Neural progenitor cell (in vitro differentiated cells): ENCODE measurements at regions not wholly inside any gene's neighbourhood (a gene's known extent, or its start where the extent isn't known, plus 50 kb on each side); places are given as distances from the start of the nearest gene placed in this dataset.

Experiments used
- DNase-seq: peaks from one replicate; pipeline ENCODE4 v3.0.0-alpha.2; 2016; ENCODE audit warnings: low spot score
- H2AFZ ChIP-seq: fragments of 200-600 bp; sonication (generic); replicated peaks from 2 replicates; pipeline ENCODE4 v1.6.1; 2016; ENCODE audit warnings: antibody characterized with exemption
- H3F3A ChIP-seq: fragments of 200-600 bp; sonication (generic); 2 replicates; pipeline ENCODE4 v1.6.1; 2016; ENCODE audit warnings: antibody characterized with exemption, low read depth
- H3K27ac ChIP-seq: fragments of 200-600 bp; sonication (generic); 2 replicates; pipeline ENCODE4 v1.5.1; 2016; ENCODE audit warnings: mild to moderate bottlenecking
- H3K27me3 ChIP-seq: fragments of 200-600 bp; sonication (generic); 2 replicates; pipeline ENCODE4 v1.6.1; 2016; ENCODE audit warnings: mild to moderate bottlenecking, moderate library complexity
- H3K36me3 ChIP-seq: fragments of 200-600 bp; sonication (generic); 2 replicates; pipeline ENCODE4 v1.5.1; 2016
- H3K4me1 ChIP-seq: fragments of 200-600 bp; sonication (generic); 2 replicates; pipeline ENCODE4 v1.6.1; 2016; ENCODE audit warnings: mixed run types
- H3K4me2 ChIP-seq: fragments of 200-600 bp; sonication (generic); 2 replicates; pipeline ENCODE4 v1.6.1; 2016
- H3K4me3 ChIP-seq: fragments of 200-600 bp; sonication (generic); 2 replicates; pipeline ENCODE4 v1.5.1; 2016
- H3K79me2 ChIP-seq: fragments of 200-600 bp; sonication (generic); 2 replicates; pipeline ENCODE4 v1.6.1; 2016; ENCODE audit warnings: low read depth
- H3K9ac ChIP-seq: fragments of 200-600 bp; sonication (generic); 2 replicates; pipeline ENCODE4 v1.6.1; 2016
- H3K9me3 ChIP-seq: fragments of 200-600 bp; sonication (generic); 2 replicates; pipeline ENCODE4 v1.5.1; 2016; ENCODE audit warnings: low read depth
- H4K20me1 ChIP-seq: fragments of 200-600 bp; sonication (generic); 2 replicates; pipeline ENCODE4 v1.6.1; 2016; ENCODE audit warnings: low read depth
- H3K27ac Mint-ChIP-seq: 3 replicates; pipeline ENCODE4 v1.8.0; 2021; ENCODE audit warnings: mixed read lengths
- H3K27me3 Mint-ChIP-seq: 2 replicates; pipeline ENCODE4 v1.8.0; 2022; ENCODE audit warnings: low read depth, mild to moderate bottlenecking, inconsistent platforms, moderate library complexity, mixed read lengths; ENCODE audit not compliant: insufficient read depth
- H3K36me3 Mint-ChIP-seq: 3 replicates; pipeline ENCODE4 v1.8.0; 2021; ENCODE audit warnings: mixed read lengths
- H3K4me1 Mint-ChIP-seq: 3 replicates; pipeline ENCODE4 v1.8.0; 2021; ENCODE audit warnings: mixed read lengths
- H3K4me3 Mint-ChIP-seq: 3 replicates; pipeline ENCODE4 v1.8.0; 2021; ENCODE audit warnings: mild to moderate bottlenecking, moderate library complexity, mixed read lengths
- H3K9me3 Mint-ChIP-seq: 3 replicates; pipeline ENCODE4 v1.8.0; 2020; ENCODE audit warnings: mixed read lengths
- CTCF ChIP-seq: fragments of 200-600 bp; sonication (generic); IDR thresholded peaks from 2 replicates; pipeline ENCODE4 v1.5.1; 2017; ENCODE audit warnings: antibody characterized with exemption, mild to moderate bottlenecking
- EZH2 ChIP-seq: fragments of 200-600 bp; sonication (generic); IDR thresholded peaks from 2 replicates; pipeline ENCODE4 v1.6.1; 2017; ENCODE audit warnings: antibody characterized with exemption, mild to moderate bottlenecking, moderate library complexity
- EZH2phosphoT487 ChIP-seq: fragments of 200-600 bp; sonication (generic); IDR thresholded peaks from 2 replicates; pipeline ENCODE4 v1.6.1; 2017; ENCODE audit warnings: antibody characterized with exemption

- Histone ChIP-seq H3K9ac (no peak overlapping the region), H3K36me3 (no peaks in the 10 kb centered on the region), H3K4me3 (no peak overlapping the region), H3K27me3 (no peaks in the 10 kb centered on the region), H3F3A (no peaks in the 10 kb centered on the region), H4K20me1 (no peaks in the 10 kb centered on the region), H3K27ac (no peak overlapping the region), H2AFZ (no peak overlapping the region), H3K4me1 (no peaks in the 10 kb centered on the region), H3K4me2 (no peak overlapping the region), H3K9me3 (no peaks in the 10 kb centered on the region), H3K79me2 (no peaks in the 10 kb centered on the region)
- no peak overlapping the region for H3K27ac Mint-ChIP-seq
- H3K9me3 Mint-ChIP-seq: no peaks in the 10 kb centered on the region
- H3K4me1 Mint-ChIP-seq: peaks cover 5% of the 10 kb centered on the region
- H3K36me3 Mint-ChIP-seq: no peaks in the 10 kb centered on the region
- TF ChIP-seq CTCF (no peak), EZH2 (no peak), EZH2phosphoT487 (no peak)
- no peak overlapping the region for H3K4me3 Mint-ChIP-seq
- DNase-seq: no peak
- H3K27me3 Mint-ChIP-seq: no peaks in the 10 kb centered on the region
Observed at GRCh38 chr16:56072096-56072495, 119.2 kb upstream of the GNAO1 start.

- no peak for TF ChIP-seq CTCF
- TF ChIP-seq EZH2phosphoT487: no peak
- no peak for TF ChIP-seq EZH2
- H3K36me3 Mint-ChIP-seq: no peaks in the 10 kb centered on the region
Observed at GRCh38 chr16:56068816-56069215, 122.5 kb upstream of the GNAO1 start.

GRCh38 chr16:56068314-56068713, 123.0 kb upstream of the GNAO1 start:
- no peak overlapping the region for H3K4me3 Mint-ChIP-seq
- Histone ChIP-seq H3K27me3 (no peaks in the 10 kb centered on the region), H3K9me3 (no peaks in the 10 kb centered on the region), H3F3A (no peaks in the 10 kb centered on the region), H3K79me2 (no peaks in the 10 kb centered on the region), H3K4me3 (no peak overlapping the region), H3K9ac (no peak overlapping the region), H3K36me3 (no peaks in the 10 kb centered on the region), H2AFZ (no peak overlapping the region), H3K4me2 (no peak overlapping the region), H4K20me1 (no peaks in the 10 kb centered on the region), H3K27ac (no peak overlapping the region), H3K4me1 (no peaks in the 10 kb centered on the region)
- H3K27ac Mint-ChIP-seq: no peak overlapping the region
- no peaks in the 10 kb centered on the region for H3K36me3 Mint-ChIP-seq
- no peaks in the 10 kb centered on the region for H3K27me3 Mint-ChIP-seq
- TF ChIP-seq CTCF: no peak
- no peak for TF ChIP-seq EZH2phosphoT487
- no peak for TF ChIP-seq EZH2
- H3K4me1 Mint-ChIP-seq: peaks cover 5% of the 10 kb centered on the region
- no peaks in the 10 kb centered on the region for H3K9me3 Mint-ChIP-seq
- DNase-seq: no peak

More at GRCh38 chr16:56068816-56069215, 122.5 kb upstream of the GNAO1 start:
- H3K9ac ChIP-seq: no peak overlapping the region
- no peaks in the 10 kb centered on the region for H3K27me3 Mint-ChIP-seq
- H3K4me1 ChIP-seq: no peaks in the 10 kb centered on the region
- no peak overlapping the region for H3K27ac Mint-ChIP-seq
- no peaks in the 10 kb centered on the region for H3K9me3 Mint-ChIP-seq
- H3K79me2 ChIP-seq: no peaks in the 10 kb centered on the region
- peaks cover 8% of the 10 kb centered on the region for H3K4me1 Mint-ChIP-seq
- no peak overlapping the region for H2AFZ ChIP-seq
- no peak overlapping the region for H3K4me3 ChIP-seq
- no peaks in the 10 kb centered on the region for H3K9me3 ChIP-seq
- no peak overlapping the region for H3K4me3 Mint-ChIP-seq
- no peaks in the 10 kb centered on the region for H3K36me3 ChIP-seq
- DNase-seq: no peak
- no peaks in the 10 kb centered on the region for H3F3A ChIP-seq
- H3K4me2 ChIP-seq: no peak overlapping the region
- H3K27me3 ChIP-seq: no peaks in the 10 kb centered on the region
- H3K27ac ChIP-seq: no peak overlapping the region
- no peaks in the 10 kb centered on the region for H4K20me1 ChIP-seq

GRCh38 chr16:56067406-56067805, 123.9 kb upstream of the GNAO1 start:
- Histone ChIP-seq H3F3A (no peaks in the 10 kb centered on the region), H3K4me3 (no peak overlapping the region), H3K36me3 (no peaks in the 10 kb centered on the region), H3K9me3 (no peaks in the 10 kb centered on the region), H4K20me1 (no peaks in the 10 kb centered on the region), H3K27ac (no peak overlapping the region), H3K27me3 (no peaks in the 10 kb centered on the region), H3K9ac (no peak overlapping the region), H3K4me2 (no peak overlapping the region), H2AFZ (no peak overlapping the region), H3K79me2 (no peaks in the 10 kb centered on the region), H3K4me1 (no peaks in the 10 kb centered on the region)
- no peak for DNase-seq
- Mint-ChIP-seq H3K9me3 (no peaks in the 10 kb centered on the region), H3K27ac (no peak overlapping the region), H3K4me3 (no peak overlapping the region), H3K27me3 (no peaks in the 10 kb centered on the region), H3K36me3 (no peaks in the 10 kb centered on the region), H3K4me1 (peaks cover 3% of the 10 kb centered on the region)
- no peak for TF ChIP-seq EZH2
- no peak for TF ChIP-seq CTCF
- no peak for TF ChIP-seq EZH2phosphoT487
